SK-N-SH treated with all-trans-retinoic acid at 6 μM for 48 hours (cell line): ENCODE measurements at regions not wholly inside any gene's neighbourhood (a gene's known extent, or its start where the extent isn't known, plus 50 kb on each side); places are given as distances from the start of the nearest gene placed in this dataset.

ENCODE experiments used
- ARNTL ChIP-seq: fragments of 450-650 bp; formaldehyde crosslinking; IDR thresholded peaks from 2 replicates; pipeline ENCODE4 v1.5.0; 2020; ENCODE audit warnings: low read depth, mild to moderate bottlenecking, moderate library complexity, borderline replicate concordance
- BACH2 ChIP-seq: fragments of 250-450 bp; sonication (Bioruptor Pico); IDR thresholded peaks from 2 replicates; pipeline ENCODE4 v1.9.0; 2021; ENCODE audit warnings: mild to moderate bottlenecking, borderline replicate concordance
- CSDC2 ChIP-seq: fragments of 250-450 bp; sonication (Bioruptor Pico); IDR thresholded peaks from 2 replicates; pipeline ENCODE4 v1.5.0; 2020; ENCODE audit warnings: mild to moderate bottlenecking, moderate library complexity
- ISL1 ChIP-seq: fragments of 250-450 bp; sonication (Bioruptor Pico); IDR thresholded peaks from 2 replicates; pipeline ENCODE4 v2.1.2; 2022; ENCODE audit warnings: mild to moderate bottlenecking, moderate library complexity
- PPARA ChIP-seq: fragments of 250-450 bp; sonication (Bioruptor Pico); IDR thresholded peaks from 2 replicates; pipeline ENCODE4 v1.5.0; 2020; ENCODE audit warnings: mild to moderate bottlenecking, borderline replicate concordance
- TOX ChIP-seq: fragments of 250-450 bp; sonication (Bioruptor Pico); IDR thresholded peaks from 2 replicates; pipeline ENCODE4 v1.8.0; 2021; ENCODE audit warnings: mild to moderate bottlenecking, moderate library complexity, borderline replicate concordance
- ZFP3 ChIP-seq: fragments of 250-450 bp; sonication (Bioruptor Pico); IDR thresholded peaks from 2 replicates; pipeline ENCODE4 v1.5.0; 2020; ENCODE audit warnings: mild to moderate bottlenecking, moderate library complexity
- ZNF565 ChIP-seq: fragments of 450-650 bp; formaldehyde crosslinking; conservative IDR thresholded peaks from 2 replicates; pipeline ENCODE4 v1.5.0; 2020; ENCODE audit warnings: low read depth, mild to moderate bottlenecking, moderate library complexity
- ZNF8 ChIP-seq: fragments of 450-650 bp; formaldehyde crosslinking; IDR thresholded peaks from 2 replicates; pipeline ENCODE4 v1.5.0; 2020; ENCODE audit warnings: mild to moderate bottlenecking, moderate library complexity
- TF ChIP-seq, protein P1 (sequence below): fragments of 250-450 bp; sonication (Bioruptor Pico); IDR thresholded peaks from 2 replicates; pipeline ENCODE4 v1.8.0; 2020; ENCODE audit warnings: mild to moderate bottlenecking, moderate library complexity, borderline replicate concordance
- TF ChIP-seq, protein P2 (sequence below): fragments of 250-450 bp; sonication (Bioruptor Pico); IDR thresholded peaks from 2 replicates; pipeline ENCODE4 v1.5.1; 2021; ENCODE audit warnings: mild to moderate bottlenecking, moderate library complexity

DNA sequence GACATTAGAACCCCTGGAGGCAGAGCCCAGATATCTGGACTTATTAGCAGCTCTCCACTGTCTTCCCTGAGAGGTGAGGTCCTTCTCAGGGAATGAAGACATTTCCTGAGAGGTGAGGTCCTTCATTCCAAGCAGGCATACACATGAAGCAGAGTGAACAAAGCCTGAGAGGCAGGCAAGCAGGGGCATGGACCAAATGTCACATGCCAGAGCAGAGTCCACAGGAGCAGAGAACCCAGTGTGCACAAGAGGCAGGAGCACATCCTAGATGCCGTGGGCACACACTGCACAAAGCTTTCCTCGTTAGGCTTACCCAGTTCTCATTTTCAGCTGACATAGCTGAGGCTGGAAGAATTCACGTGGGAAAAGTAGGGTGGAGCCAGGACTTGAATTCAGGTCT is 759.9 kb upstream of the HS6ST1 start:
- TF ChIP-seq ZNF565 (CRISPR knock-in tag) (no peak), TOX (CRISPR knock-in tag) (no peak), ZFP3 (CRISPR knock-in tag) (no peak), ARNTL (CRISPR knock-in tag) (no peak), CSDC2 (CRISPR knock-in tag) (no peak), ZNF8 (CRISPR knock-in tag) (no peak), PPARA (CRISPR knock-in tag) (no peak), ISL1 (no peak), BACH2 (CRISPR knock-in tag) (no peak)
- TF ChIP-seq, protein P1, sequence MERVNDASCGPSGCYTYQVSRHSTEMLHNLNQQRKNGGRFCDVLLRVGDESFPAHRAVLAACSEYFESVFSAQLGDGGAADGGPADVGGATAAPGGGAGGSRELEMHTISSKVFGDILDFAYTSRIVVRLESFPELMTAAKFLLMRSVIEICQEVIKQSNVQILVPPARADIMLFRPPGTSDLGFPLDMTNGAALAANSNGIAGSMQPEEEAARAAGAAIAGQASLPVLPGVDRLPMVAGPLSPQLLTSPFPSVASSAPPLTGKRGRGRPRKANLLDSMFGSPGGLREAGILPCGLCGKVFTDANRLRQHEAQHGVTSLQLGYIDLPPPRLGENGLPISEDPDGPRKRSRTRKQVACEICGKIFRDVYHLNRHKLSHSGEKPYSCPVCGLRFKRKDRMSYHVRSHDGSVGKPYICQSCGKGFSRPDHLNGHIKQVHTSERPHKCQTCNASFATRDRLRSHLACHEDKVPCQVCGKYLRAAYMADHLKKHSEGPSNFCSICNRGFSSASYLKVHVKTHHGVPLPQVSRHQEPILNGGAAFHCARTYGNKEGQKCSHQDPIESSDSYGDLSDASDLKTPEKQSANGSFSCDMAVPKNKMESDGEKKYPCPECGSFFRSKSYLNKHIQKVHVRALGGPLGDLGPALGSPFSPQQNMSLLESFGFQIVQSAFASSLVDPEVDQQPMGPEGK (CRISPR knock-in tag): no peak
- TF ChIP-seq, protein P2, sequence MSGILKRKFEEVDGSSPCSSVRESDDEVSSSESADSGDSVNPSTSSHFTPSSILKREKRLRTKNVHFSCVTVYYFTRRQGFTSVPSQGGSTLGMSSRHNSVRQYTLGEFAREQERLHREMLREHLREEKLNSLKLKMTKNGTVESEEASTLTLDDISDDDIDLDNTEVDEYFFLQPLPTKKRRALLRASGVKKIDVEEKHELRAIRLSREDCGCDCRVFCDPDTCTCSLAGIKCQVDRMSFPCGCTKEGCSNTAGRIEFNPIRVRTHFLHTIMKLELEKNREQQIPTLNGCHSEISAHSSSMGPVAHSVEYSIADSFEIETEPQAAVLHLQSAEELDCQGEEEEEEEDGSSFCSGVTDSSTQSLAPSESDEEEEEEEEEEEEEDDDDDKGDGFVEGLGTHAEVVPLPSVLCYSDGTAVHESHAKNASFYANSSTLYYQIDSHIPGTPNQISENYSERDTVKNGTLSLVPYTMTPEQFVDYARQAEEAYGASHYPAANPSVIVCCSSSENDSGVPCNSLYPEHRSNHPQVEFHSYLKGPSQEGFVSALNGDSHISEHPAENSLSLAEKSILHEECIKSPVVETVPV: no peak
